Upper lobe of right lung (tissue), 1 donor: ENCODE measurements at regions not wholly inside any gene's neighbourhood (a gene's known extent, or its start where the extent isn't known, plus 50 kb on each side); places are given as distances from the start of the nearest gene placed in this dataset.

Experiments used
- ATAC-seq: fragments of 200-7000 bp; cut with Tn5 transposase; one replicate; pipeline ENCODE4 v1.9.1; 2020; ENCODE audit warnings: mild to moderate bottlenecking, moderate library complexity
- DNase-seq: peaks from one replicate; pipeline ENCODE4 v3.0.0-alpha.2; 2020
- H3K27ac ChIP-seq: fragments of 200-600 bp; one replicate; pipeline ENCODE4 v1.8.0; 2022
- H3K27me3 ChIP-seq: fragments of 200-600 bp; one replicate; pipeline ENCODE4 v1.8.0; 2022; ENCODE audit warnings: mild to moderate bottlenecking
- H3K36me3 ChIP-seq: fragments of 200-600 bp; one replicate; pipeline ENCODE4 v1.8.0; 2022
- H3K4me1 ChIP-seq: fragments of 200-600 bp; one replicate; pipeline ENCODE4 v1.8.0; 2022
- H3K4me3 ChIP-seq: fragments of 200-600 bp; one replicate; pipeline ENCODE4 v1.8.0; 2022; ENCODE audit warnings: mild to moderate bottlenecking
- H3K9me3 ChIP-seq: fragments of 200-600 bp; one replicate; pipeline ENCODE4 v1.8.0; 2022
- CTCF ChIP-seq: fragments of 200-600 bp; IDR thresholded peaks from one replicate; pipeline ENCODE4 v1.8.0; 2022; ENCODE audit warnings: antibody characterized with exemption
- intact Hi-C: fragments of 100-400 bp; cut with DNase I; formaldehyde crosslinking; loops from one replicate; pipeline ENCODE4 v1.11.0; 2022
- donor health status: DM: no; HTN: yes; CAD: no; lungs with severe emphysema.

GRCh38 chr2:236395067-236395466 lies 130.9 kb upstream of the ASB18 start:
- TF ChIP-seq CTCF: no peak
- intact Hi-C loops: no loop called here
- no peaks in the 10 kb centered on the region for H3K4me1 ChIP-seq

GRCh38 chr2:236396818-236397350 lies 132.7 kb upstream of the ASB18 start:
- intact Hi-C loops: no loop called here
- H3K4me1 ChIP-seq: no peaks in the 10 kb centered on the region
- H3K4me3 ChIP-seq: no peak overlapping the region
- no peak for ATAC-seq
- H3K27ac ChIP-seq: no peak overlapping the region
- no peaks in the 10 kb centered on the region for H3K36me3 ChIP-seq
- H3K9me3 ChIP-seq: no peaks in the 10 kb centered on the region
- H3K27me3 ChIP-seq: no peaks in the 10 kb centered on the region
- DNase-seq: no peak
- no peak for TF ChIP-seq CTCF

More at GRCh38 chr2:236395067-236395466, 130.9 kb upstream of the ASB18 start:
- no peak for DNase-seq
- Histone ChIP-seq H3K36me3 (no peaks in the 10 kb centered on the region), H3K27ac (no peak overlapping the region), H3K4me3 (no peak overlapping the region), H3K9me3 (no peaks in the 10 kb centered on the region), H3K27me3 (no peaks in the 10 kb centered on the region)
- ATAC-seq: no peak

- Histone ChIP-seq H3K9me3 (no peaks in the 10 kb centered on the region), H3K27ac (no peak overlapping the region), H3K36me3 (no peaks in the 10 kb centered on the region), H3K4me3 (no peak overlapping the region), H3K4me1 (no peaks in the 10 kb centered on the region), H3K27me3 (no peaks in the 10 kb centered on the region)
- DNase-seq (no peak), ATAC-seq (no peak)
- no peak for TF ChIP-seq CTCF
- intact Hi-C loops: no loop called here
Measured at GRCh38 chr2:236397681-236398080, 133.5 kb upstream of the ASB18 start.

GRCh38 chr2:236399409-236399808 lies 135.2 kb upstream of the ASB18 start:
- no peak overlapping the region for H3K4me3 ChIP-seq
- no peak for TF ChIP-seq CTCF
- no peak for ATAC-seq

GRCh38 chr2:236400046-236400574 lies 135.9 kb upstream of the ASB18 start:
- ATAC-seq: peak; percentile 5
- no peaks in the 10 kb centered on the region for H3K27me3 ChIP-seq
- H3K4me1 ChIP-seq: no peaks in the 10 kb centered on the region
- H3K9me3 ChIP-seq: no peaks in the 10 kb centered on the region
- no peak overlapping the region for H3K4me3 ChIP-seq
- no peak overlapping the region for H3K27ac ChIP-seq
- no peaks in the 10 kb centered on the region for H3K36me3 ChIP-seq
- no peak for DNase-seq
- intact Hi-C loops: no loop called here
- TF ChIP-seq CTCF: no peak

More at GRCh38 chr2:236399409-236399808, 135.2 kb upstream of the ASB18 start:
- Histone ChIP-seq H3K27me3 (no peaks in the 10 kb centered on the region), H3K27ac (no peak overlapping the region), H3K4me1 (no peaks in the 10 kb centered on the region), H3K9me3 (no peaks in the 10 kb centered on the region), H3K36me3 (no peaks in the 10 kb centered on the region)
- intact Hi-C loops: no loop called here
- DNase-seq: no peak
